ENCODE measurements at regions not wholly inside any gene's neighbourhood (a gene's known extent, or its start where the extent isn't known, plus 50 kb on each side); places are given as distances from the start of the nearest gene placed in this dataset.

DNA sequence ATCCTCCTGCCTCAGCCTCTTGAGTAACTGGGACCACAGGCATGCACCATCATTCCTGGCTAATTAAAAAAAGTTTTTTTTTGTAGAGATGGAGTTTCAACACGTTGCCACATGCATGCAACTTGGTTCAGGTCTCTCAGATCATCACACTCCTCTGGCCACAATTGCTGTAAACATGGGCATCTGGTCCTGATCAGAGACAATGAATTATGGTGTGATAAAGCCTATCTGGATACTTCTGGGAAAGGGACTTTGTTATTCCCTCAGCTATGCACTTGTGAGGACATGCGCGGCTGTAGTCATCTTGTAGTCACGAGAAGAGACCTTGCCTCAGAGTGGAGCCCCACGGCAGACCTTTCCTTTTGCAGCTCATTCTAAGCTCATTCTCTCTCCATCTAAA, 210.9 kb upstream of the ZFP64 start:
- Histone ChIP-seq H4K5ac (ENCODE audit: low read depth, low read length) (no peak overlapping the region), H3K4me3 (ENCODE audit: insufficient read depth, low read depth, low read length) (no peak overlapping the region), H3K4me2 (ENCODE audit: low read depth, low read length) (no peak overlapping the region), H2AFZ (replicated peaks; ENCODE audit: low read length, poor library complexity) (no peak overlapping the region), H3K23ac (ENCODE audit: low read depth, low read length) (no peak overlapping the region), H3K9me3 (ENCODE audit: control insufficient read depth, insufficient read depth, low read length) (no peaks in the 10 kb centered on the region), H4K20me1 (ENCODE audit: insufficient read depth, low read length) (no peaks in the 10 kb centered on the region), H4K91ac (ENCODE audit: insufficient read depth, low read depth, low read length) (no peak overlapping the region), H2BK20ac (ENCODE audit: low read depth, low read length) (no peak overlapping the region), H3K56ac (ENCODE audit: extremely low read depth, insufficient read depth, low read length) (no peak overlapping the region), H3K36me3 (ENCODE audit: control insufficient read depth, insufficient read depth, low read length) (no peaks in the 10 kb centered on the region), H3K27me3 (ENCODE audit: control insufficient read depth, insufficient read depth, low read length) (no peaks in the 10 kb centered on the region; the same call in 1 of the 2 replicates), H3K18ac (ENCODE audit: low read depth, low read length) (no peak overlapping the region), H3K14ac (replicated peaks; ENCODE audit: low read depth, low read length) (no peak overlapping the region), H3K79me1 (ENCODE audit: low read depth in 1 of 2, low read length in 2 of 2) (no peaks in the 10 kb centered on the region), H3K4ac (ENCODE audit: low read depth, low read length) (no peak overlapping the region), H2BK5ac (ENCODE audit: low read depth, low read length, poor library complexity, severe bottlenecking) (no peak overlapping the region), H3K9me1 (ENCODE audit: insufficient read depth, low read length) (no peaks in the 10 kb centered on the region), H3K4me1 (ENCODE audit: control insufficient read depth, insufficient read depth, low read length) (no peaks in the 10 kb centered on the region), H4K8ac (ENCODE audit: low read depth in 2 of 2, low read length in 2 of 2) (no peak overlapping the region), H2BK15ac (ENCODE audit: low read depth, low read length) (no peak overlapping the region), H3K9ac (ENCODE audit: low read depth, low read length) (no peak overlapping the region), H2AK9ac (replicated peaks; ENCODE audit: low read depth, low read length, poor library complexity) (no peak overlapping the region), H2BK120ac (ENCODE audit: low read depth, low read length) (no peak overlapping the region), H2AK5ac (ENCODE audit: low read depth, low read length) (no peak overlapping the region), H3K27ac (ENCODE audit: insufficient read depth, low read length) (no peak overlapping the region)
- dilution Hi-C loops (cut with HindIII; ENCODE audit: low sequenced_read_pairs, unreplicated experiment) (no loop called here), intact Hi-C loops (cut with micrococcal nuclease) (no loop called here), in situ Hi-C loops (cut with MboI; ENCODE audit: low sequenced_read_pairs) (no loop called here)
- BruUV-seq (replicated peaks): no TSS peak
- TF ChIP-seq MAZ (IDR thresholded peaks at IDR 0.05; ENCODE audit: borderline replicate concordance, low read depth, low read length): no peak
- no peak for TF ChIP-seq MXI1 (IDR thresholded peaks at IDR 0.05; ENCODE audit: borderline replicate concordance, low read depth, low read length)
- WGBS, 2 experiments (ENCODE audit: extremely low coverage in 2 of 2, insufficient read length in 1 of 2): no CpG with 5 or more reads among the region's 5 CpGs
- POLR2A ChIA-PET (ENCODE audit: unreplicated experiment): no interaction called here
- CTCF ChIA-PET: interaction anchor here (0.7 kb wide), 1 partner anchor 682 kb away, joined by 3 read pairs; no protein-coding TSS in a partner anchor
- no peak for DNase-seq
- no peak for ATAC-seq (ENCODE audit: low read depth)

All from IMR-90 (cell line).